Nephron (organoid): ENCODE measurements at regions not wholly inside any gene's neighbourhood (a gene's known extent, or its start where the extent isn't known, plus 50 kb on each side); places are given as distances from the start of the nearest gene placed in this dataset.

ENCODE experiments used
- H3K27ac Mint-ChIP-seq, 3 experiments: 2 replicates each; pipeline ENCODE4 v1.8.0; 2020; ENCODE audit warnings: mixed read lengths in 3 of 3, mild to moderate bottlenecking in 2 of 3, moderate library complexity in 1 of 3
- H3K27me3 Mint-ChIP-seq: 2 replicates; pipeline ENCODE4 v1.8.0; 2021; ENCODE audit warnings: low read depth, mild to moderate bottlenecking, moderate library complexity, mixed read lengths
- H3K36me3 Mint-ChIP-seq: 2 replicates; pipeline ENCODE4 v1.8.0; 2020; ENCODE audit warnings: low read depth, mixed read lengths
- H3K4me1 Mint-ChIP-seq: 2 replicates; pipeline ENCODE4 v1.8.0; 2020; ENCODE audit warnings: mixed read lengths
- H3K4me3 Mint-ChIP-seq, 3 experiments: 2 replicates each; pipeline ENCODE4 v1.8.0; 2020; ENCODE audit warnings: mild to moderate bottlenecking in 3 of 3, mixed read lengths in 3 of 3, moderate library complexity in 2 of 3
- H3K9me3 Mint-ChIP-seq: 2 replicates; pipeline ENCODE4 v1.8.0; 2020; ENCODE audit warnings: mixed read lengths
- TF ChIP-seq, protein P1 (sequence below), 3 experiments: fragments of 200-600 bp; sonication (generic); IDR thresholded peaks; one replicate each; pipeline ENCODE4 v1.5.0; 2021; ENCODE audit warnings: antibody characterized with exemption in 3 of 3; ENCODE audit not compliant: unreplicated experiment in 3 of 3

DNA sequence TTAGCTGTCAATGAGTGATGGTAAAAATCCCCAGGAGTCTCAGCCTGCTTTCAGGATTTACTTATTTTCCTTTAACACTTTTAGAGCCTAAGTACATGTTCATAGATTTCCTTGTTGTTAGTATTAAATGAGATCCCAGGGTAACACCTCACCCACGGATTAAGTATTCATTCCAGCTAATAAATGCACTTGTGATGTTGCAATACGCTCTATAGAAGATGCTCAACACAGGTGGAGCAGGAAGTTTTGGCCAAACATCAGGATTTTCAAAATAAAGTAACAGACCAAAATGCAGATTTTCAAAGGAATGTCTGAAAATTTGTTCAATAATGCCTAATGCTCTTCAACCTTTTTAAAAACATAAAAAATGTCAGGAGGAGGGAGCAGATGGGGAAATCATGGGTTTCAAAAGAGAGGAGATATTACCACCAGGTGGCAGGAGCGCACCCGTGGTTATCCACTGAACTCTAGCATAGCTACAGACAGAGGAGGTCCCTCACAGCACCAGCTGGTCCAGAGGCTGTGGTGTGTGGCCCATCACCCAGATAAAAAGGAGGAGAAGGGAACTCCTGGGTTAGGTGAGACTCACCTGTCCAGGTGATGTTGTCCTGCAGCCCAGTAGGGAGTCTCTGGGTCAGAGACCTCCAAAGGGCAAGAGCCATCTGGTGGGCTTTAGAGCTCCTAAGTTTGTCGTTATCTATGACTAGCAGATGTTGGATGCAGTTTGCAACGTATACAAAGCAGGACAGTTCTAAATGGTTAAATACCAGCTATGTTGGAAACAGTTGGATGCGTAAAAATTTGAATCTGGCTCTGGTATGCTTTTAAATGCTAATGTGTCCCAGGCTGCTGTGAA is 1158.4 kb upstream of the TMEM132C start:
- peaks cover 12% of the 10 kb centered on the region for H3K27me3 Mint-ChIP-seq

DNA sequence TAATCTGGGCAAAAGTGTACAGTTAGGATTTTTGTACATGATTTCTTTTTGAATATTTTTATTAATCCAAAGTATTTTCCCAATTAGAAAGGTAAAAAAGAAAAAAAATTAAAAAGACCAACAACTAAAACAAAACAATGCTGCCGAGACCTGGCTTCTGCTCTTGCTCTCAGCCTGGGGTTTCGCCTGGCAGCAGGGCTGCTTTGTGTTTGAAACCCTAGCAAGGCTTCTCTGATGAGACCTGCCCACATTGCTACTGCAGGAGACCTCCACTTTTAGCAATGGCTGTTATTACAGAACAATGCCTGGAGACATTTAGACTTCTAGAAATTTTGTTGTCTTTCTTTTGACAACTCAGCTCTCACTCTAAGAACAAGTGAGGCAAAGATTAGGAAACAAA is 1153.0 kb upstream of the TMEM132C start:
- no peak overlapping the region for H3K27ac Mint-ChIP-seq
- TF ChIP-seq, protein P1, sequence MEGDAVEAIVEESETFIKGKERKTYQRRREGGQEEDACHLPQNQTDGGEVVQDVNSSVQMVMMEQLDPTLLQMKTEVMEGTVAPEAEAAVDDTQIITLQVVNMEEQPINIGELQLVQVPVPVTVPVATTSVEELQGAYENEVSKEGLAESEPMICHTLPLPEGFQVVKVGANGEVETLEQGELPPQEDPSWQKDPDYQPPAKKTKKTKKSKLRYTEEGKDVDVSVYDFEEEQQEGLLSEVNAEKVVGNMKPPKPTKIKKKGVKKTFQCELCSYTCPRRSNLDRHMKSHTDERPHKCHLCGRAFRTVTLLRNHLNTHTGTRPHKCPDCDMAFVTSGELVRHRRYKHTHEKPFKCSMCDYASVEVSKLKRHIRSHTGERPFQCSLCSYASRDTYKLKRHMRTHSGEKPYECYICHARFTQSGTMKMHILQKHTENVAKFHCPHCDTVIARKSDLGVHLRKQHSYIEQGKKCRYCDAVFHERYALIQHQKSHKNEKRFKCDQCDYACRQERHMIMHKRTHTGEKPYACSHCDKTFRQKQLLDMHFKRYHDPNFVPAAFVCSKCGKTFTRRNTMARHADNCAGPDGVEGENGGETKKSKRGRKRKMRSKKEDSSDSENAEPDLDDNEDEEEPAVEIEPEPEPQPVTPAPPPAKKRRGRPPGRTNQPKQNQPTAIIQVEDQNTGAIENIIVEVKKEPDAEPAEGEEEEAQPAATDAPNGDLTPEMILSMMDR (IDR thresholded peaks at IDR 0.05; ENCODE audit: unreplicated experiment in 3 of 3), result no peak
- H3K4me3 Mint-ChIP-seq, result no peak overlapping the region
- no peaks in the 10 kb centered on the region for H3K4me1 Mint-ChIP-seq
- H3K36me3 Mint-ChIP-seq, result no peaks in the 10 kb centered on the region
- H3K27me3 Mint-ChIP-seq, result no peaks in the 10 kb centered on the region
- no peaks in the 10 kb centered on the region for H3K9me3 Mint-ChIP-seq

More for the DNA sequence above, 1158.4 kb upstream of the TMEM132C start:
- Mint-ChIP-seq H3K4me3 (no peak overlapping the region), H3K4me1 (peaks cover 8% of the 10 kb centered on the region), H3K27ac (no peak overlapping the region), H3K36me3 (no peaks in the 10 kb centered on the region), H3K9me3 (no peaks in the 10 kb centered on the region)
- TF ChIP-seq, protein P1 (IDR thresholded peaks at IDR 0.05; ENCODE audit: unreplicated experiment in 3 of 3), result peak; percentile 65 to 74 (median 66)

DNA sequence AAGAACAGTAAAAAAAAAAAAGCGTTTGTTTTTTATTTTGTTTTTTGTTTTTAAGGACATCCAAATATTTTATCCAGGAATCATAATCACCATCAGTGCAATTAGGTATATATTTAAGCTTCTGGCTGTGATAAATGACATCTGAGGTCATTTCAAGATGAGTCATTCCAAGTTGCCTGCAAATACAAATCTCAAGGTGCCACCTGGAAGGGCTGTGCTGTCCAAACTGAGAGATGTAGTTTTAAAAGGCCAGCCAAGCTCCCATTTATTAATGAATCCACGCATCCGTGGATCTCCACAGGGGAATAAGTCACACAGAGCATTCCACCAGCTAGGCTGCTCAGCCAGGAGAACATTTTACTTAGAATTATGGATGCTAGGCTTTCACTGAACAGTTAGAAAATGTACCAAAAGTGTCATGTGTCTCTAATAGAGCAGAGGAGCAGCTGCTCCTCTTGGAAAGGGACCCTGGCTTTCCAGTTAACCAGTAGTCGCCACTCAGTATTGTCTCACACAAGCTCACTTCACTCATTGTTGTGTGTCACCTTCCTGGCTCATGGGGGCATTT is 1151.4 kb upstream of the TMEM132C start:
- Mint-ChIP-seq H3K27ac (no peak overlapping the region), H3K4me1 (no peaks in the 10 kb centered on the region), H3K27me3 (no peaks in the 10 kb centered on the region), H3K4me3 (no peak overlapping the region), H3K36me3 (no peaks in the 10 kb centered on the region), H3K9me3 (no peaks in the 10 kb centered on the region)
- TF ChIP-seq, protein P1 (IDR thresholded peaks at IDR 0.05; ENCODE audit: unreplicated experiment in 3 of 3), result no peak

DNA sequence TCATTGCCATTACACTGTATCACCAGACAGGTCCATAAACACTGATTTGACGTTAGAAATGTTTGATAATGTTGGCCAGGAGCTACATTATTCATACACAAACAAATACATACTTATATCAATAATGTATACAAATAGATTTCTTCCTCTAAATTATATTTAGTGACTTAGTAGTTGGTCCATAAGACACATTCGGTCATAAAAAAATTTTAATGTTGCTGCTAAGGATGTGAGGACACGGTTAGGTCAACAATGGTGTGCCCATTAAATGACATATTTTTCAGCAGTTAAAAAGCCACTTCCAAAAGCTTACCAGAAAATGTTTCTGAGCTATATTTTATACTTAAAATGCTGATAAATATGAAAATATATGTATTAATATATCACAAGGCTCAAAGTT is 1148.7 kb upstream of the TMEM132C start:
- H3K4me1 Mint-ChIP-seq, result peaks cover 7% of the 10 kb centered on the region
- H3K9me3 Mint-ChIP-seq, result no peaks in the 10 kb centered on the region
- no peak overlapping the region for H3K4me3 Mint-ChIP-seq
- no peaks in the 10 kb centered on the region for H3K27me3 Mint-ChIP-seq
- TF ChIP-seq, protein P1 (IDR thresholded peaks at IDR 0.05; ENCODE audit: unreplicated experiment in 3 of 3), result no peak
- H3K27ac Mint-ChIP-seq, result no peak overlapping the region
- no peaks in the 10 kb centered on the region for H3K36me3 Mint-ChIP-seq

DNA sequence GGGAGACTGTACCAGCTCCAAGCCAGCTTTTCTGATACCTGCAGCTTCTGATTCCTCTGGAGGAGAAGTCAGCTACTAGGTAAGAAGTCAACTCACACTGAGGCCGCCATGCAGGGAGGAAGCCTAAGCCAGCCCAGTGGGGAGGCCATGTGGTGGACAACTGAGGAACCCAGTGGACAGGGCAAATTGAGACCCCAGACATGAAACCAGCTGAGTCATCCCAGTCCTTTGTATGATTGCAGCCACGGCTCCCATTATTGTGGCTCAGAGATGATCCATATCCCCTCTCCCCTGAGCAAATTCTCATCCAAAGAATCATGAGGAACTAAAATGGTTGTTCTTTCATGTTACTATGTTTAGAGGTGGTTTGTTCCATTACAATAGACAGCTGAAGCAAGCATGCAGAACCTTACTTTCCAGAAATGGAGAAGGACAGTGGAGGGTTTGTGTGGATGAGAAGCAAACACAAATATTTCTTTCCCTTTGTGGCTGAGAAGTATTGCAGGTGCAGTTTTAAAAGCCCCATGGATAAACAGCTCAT is 1147.3 kb upstream of the TMEM132C start:
- Mint-ChIP-seq H3K4me1 (peaks cover 7% of the 10 kb centered on the region), H3K36me3 (no peaks in the 10 kb centered on the region), H3K9me3 (no peaks in the 10 kb centered on the region), H3K4me3 (no peak overlapping the region), H3K27ac (no peak overlapping the region), H3K27me3 (no peaks in the 10 kb centered on the region)
- TF ChIP-seq, protein P1 (IDR thresholded peaks at IDR 0.05; ENCODE audit: unreplicated experiment in 3 of 3), result no peak
